HepG2 (cell line): ENCODE measurements at regions not wholly inside any gene's neighbourhood (a gene's known extent, or its start where the extent isn't known, plus 50 kb on each side); places are given as distances from the start of the nearest gene placed in this dataset.
A peak's percentile ranks its signal among the peaks of the same experiment; 100 is the strongest.

Experiments used
- ATAC-seq: fragments of 200-7000 bp; cut with Tn5 transposase; 3 replicates; pipeline ENCODE4 v1.9.1; 2020; ENCODE audit warnings: mild to moderate bottlenecking, moderate library complexity
- BruUV-seq: library from RNA; stranded (reverse); fragments of 400-500 nt; replicated peaks from 2 replicates; lab custom pipeline; 2021; lab: Mats Ljungman, UMichigan
- CTCF ChIA-PET: fragments of 300-600 bp; formaldehyde crosslinking; extraction: SDS; loops from one replicate; lab custom pipeline; 2021; ENCODE audit warnings: low total read pairs, inconsistent platforms, low intra/inter-chr PET ratio; lab: Yijun Ruan, JAX
- POLR2A ChIA-PET: fragments of 350-600 bp; sonication (Branson Sonifier 250); formaldehyde crosslinking; loops from one replicate; lab custom pipeline; 2020; ENCODE audit warnings: antibody characterized with exemption, inconsistent platforms; lab: Yijun Ruan, JAX
- DNase-seq: peaks from one replicate; pipeline ENCODE4 v3.0.0-alpha.2; 2015; ENCODE audit warnings: low spot score
- FAIRE-seq: peaks from 3 replicates; lab custom pipeline; 2011; peaks lifted over from hg19 to GRCh38; lab: Jason Lieb, UNC
- H2AFZ ChIP-seq: one replicate; pipeline ENCODE4 v1.6.1; 2011; ENCODE audit warnings: low read length, inconsistent platforms
- H3K27ac ChIP-seq: fragments of 300-600 bp; 3 replicates; pipeline ENCODE4 v1.8.0; 2011; ENCODE audit warnings: mixed run types, mild to moderate bottlenecking, mixed read lengths, low read length, inconsistent platforms; ENCODE audit not compliant: insufficient read depth; ENCODE audit errors: extremely low read length
- H3K27me3 ChIP-seq, 2 experiments: fragments of 200-600 bp in 1 of 2; 2 replicates in 1 of 2; 3 replicates in 1 of 2; pipeline versions ENCODE4 v1.6.0 to v1.8.0; 2011; ENCODE audit warnings: low read length in 2 of 2, mild to moderate bottlenecking in 2 of 2, moderate library complexity in 2 of 2, inconsistent platforms in 1 of 2; ENCODE audit not compliant: insufficient read depth in 2 of 2, control insufficient read depth in 1 of 2
- H3K36me3 ChIP-seq, 2 experiments: fragments of 200-600 bp in 1 of 2; replicated peaks in 1 of 2; 2 replicates in 1 of 2; 3 replicates in 1 of 2; pipeline versions ENCODE4 v1.5.1 to v1.8.0; 2011; ENCODE audit warnings: low read length in 2 of 2, inconsistent platforms in 1 of 2; ENCODE audit not compliant: insufficient read depth in 2 of 2, control insufficient read depth in 1 of 2
- H3K4me1 ChIP-seq: 2 replicates; pipeline ENCODE4 v1.5.1; 2012; ENCODE audit warnings: low read length, inconsistent platforms; ENCODE audit not compliant: insufficient read depth
- H3K4me2 ChIP-seq: 2 replicates; pipeline ENCODE4 v1.6.0; 2011; ENCODE audit warnings: low read depth, low read length, inconsistent platforms
- H3K4me3 ChIP-seq, 3 experiments: fragments of 200-600 bp in 1 of 3; sonication (generic), shearing (Covaris generic) in 1 of 3; replicated peaks in 1 of 3; 2 replicates each; pipeline ENCODE4 v1.5.1; 2011 to 2016; ENCODE audit warnings: low read length in 3 of 3, inconsistent platforms in 2 of 3, low read depth in 2 of 3, mild to moderate bottlenecking in 2 of 3, control low read depth in 1 of 3, mixed read lengths in 1 of 3; ENCODE audit not compliant: insufficient read depth in 1 of 3
- H3K79me2 ChIP-seq: one replicate; pipeline ENCODE4 v1.6.1; 2011; ENCODE audit warnings: low read length, inconsistent platforms; ENCODE audit not compliant: insufficient read depth
- H3K9ac ChIP-seq: 2 replicates; pipeline ENCODE4 v1.6.0; 2011; ENCODE audit warnings: mild to moderate bottlenecking, low read depth, low read length, inconsistent platforms; ENCODE audit not compliant: insufficient read depth
- H3K9me3 ChIP-seq: 2 replicates; pipeline ENCODE4 v1.5.1; 2012; ENCODE audit warnings: mild to moderate bottlenecking, low read length
- H4K20me1 ChIP-seq: 2 replicates; pipeline ENCODE4 v1.6.0; 2011; ENCODE audit warnings: inconsistent platforms, mild to moderate bottlenecking, low read length, moderate library complexity; ENCODE audit not compliant: insufficient read depth
- AHR ChIP-seq: IDR thresholded peaks from 2 replicates; pipeline ENCODE4 v1.6.1; 2018; ENCODE audit warnings: missing genetic modification reagents, missing compliant biosample characterization
- EP300 ChIP-seq, 3 experiments: sonication (generic) in 1 of 3; formaldehyde crosslinking in 1 of 3; IDR thresholded peaks; 2 replicates each; pipeline versions ENCODE4 v1.5.1 to v1.6.1; 2011 to 2020; ENCODE audit warnings: low read depth in 2 of 3, low read length in 2 of 3, borderline replicate concordance in 1 of 3, improper control_type of control experiment in 1 of 3, mild to moderate bottlenecking in 1 of 3, missing genetic modification reagents in 1 of 3, moderate library complexity in 1 of 3
- SRY ChIP-seq: sonication (generic); formaldehyde crosslinking; IDR thresholded peaks from 2 replicates; pipeline ENCODE4 v1.8.0; 2022; ENCODE audit warnings: mild to moderate bottlenecking, missing genetic modification reagents
- ZBTB8A ChIP-seq: sonication (generic); formaldehyde crosslinking; IDR thresholded peaks from 2 replicates; pipeline ENCODE4 v1.4.0; 2020; ENCODE audit warnings: mild to moderate bottlenecking, low read depth, missing genetic modification reagents, borderline replicate concordance
- WGBS: methylation state at CpG from one replicate; pipeline ENCODE4 v1.1.6; 2017; ENCODE audit warnings: low lambda C conversion rate; 5-methylcytosine and 5-hydroxymethylcytosine counted together
- in situ Hi-C: cut with HindIII; loops from 2 replicates; pipeline ENCODE4 v1.10.0; 2017; ENCODE audit warnings: low pct_unique_long_range_greater_than_20kb; ENCODE audit not compliant: extremely low pct_ligation_motif_present
- intact Hi-C: fragments of 100-400 bp; cut with micrococcal nuclease; formaldehyde crosslinking; loops from one replicate; pipeline ENCODE4 v1.10.0; 2022; ENCODE audit not compliant: unreplicated experiment
- TF ChIP-seq, protein P1 (sequence below): sonication (generic); formaldehyde crosslinking; IDR thresholded peaks from 2 replicates; pipeline ENCODE4 v1.5.0; 2020; ENCODE audit warnings: mild to moderate bottlenecking, missing genetic modification reagents, moderate library complexity

DNA sequence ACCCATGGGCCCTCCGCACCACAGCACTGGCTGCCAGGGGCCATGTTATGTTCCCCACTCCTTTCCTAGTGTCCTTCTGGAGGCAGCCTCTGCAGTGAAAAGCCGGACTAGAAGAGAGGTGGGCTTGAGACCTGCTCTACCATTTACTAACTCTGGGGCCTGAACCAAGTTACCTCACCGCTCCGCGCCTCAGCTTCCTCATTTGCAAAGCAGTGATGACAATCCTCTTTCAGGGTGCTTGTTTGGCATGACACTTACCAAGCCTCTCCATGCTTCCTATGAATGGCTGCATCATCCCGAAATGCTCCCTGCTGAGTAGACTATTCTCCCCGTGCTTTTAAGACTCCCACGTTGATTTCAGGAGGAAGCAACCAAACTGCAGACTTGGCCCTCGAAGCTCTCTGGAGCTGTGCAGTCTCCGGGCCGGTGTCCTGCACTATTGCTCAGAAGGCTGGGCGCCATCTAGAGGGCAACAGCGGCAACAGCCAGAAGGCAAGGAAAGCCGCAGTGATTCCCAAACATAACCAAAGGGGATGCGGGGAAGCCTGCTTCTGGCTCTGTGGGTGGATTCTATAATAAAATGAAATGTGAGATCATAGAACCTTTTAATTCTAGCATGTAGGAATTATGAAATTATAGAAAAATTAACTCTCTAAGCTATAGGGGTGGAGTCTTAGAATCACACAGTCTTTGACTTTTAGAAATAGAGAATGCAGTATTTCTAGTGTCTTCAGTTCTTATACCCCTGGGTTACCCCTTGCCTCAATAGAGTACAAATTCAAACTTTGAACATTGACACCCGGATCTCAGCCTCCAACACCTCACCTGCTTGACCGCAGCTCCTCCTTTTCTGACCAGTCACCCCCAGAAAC lies 599.8 kb upstream of the BRINP1 start (continued):
- TF ChIP-seq, protein P1, sequence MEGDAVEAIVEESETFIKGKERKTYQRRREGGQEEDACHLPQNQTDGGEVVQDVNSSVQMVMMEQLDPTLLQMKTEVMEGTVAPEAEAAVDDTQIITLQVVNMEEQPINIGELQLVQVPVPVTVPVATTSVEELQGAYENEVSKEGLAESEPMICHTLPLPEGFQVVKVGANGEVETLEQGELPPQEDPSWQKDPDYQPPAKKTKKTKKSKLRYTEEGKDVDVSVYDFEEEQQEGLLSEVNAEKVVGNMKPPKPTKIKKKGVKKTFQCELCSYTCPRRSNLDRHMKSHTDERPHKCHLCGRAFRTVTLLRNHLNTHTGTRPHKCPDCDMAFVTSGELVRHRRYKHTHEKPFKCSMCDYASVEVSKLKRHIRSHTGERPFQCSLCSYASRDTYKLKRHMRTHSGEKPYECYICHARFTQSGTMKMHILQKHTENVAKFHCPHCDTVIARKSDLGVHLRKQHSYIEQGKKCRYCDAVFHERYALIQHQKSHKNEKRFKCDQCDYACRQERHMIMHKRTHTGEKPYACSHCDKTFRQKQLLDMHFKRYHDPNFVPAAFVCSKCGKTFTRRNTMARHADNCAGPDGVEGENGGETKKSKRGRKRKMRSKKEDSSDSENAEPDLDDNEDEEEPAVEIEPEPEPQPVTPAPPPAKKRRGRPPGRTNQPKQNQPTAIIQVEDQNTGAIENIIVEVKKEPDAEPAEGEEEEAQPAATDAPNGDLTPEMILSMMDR (CRISPR knock-in tag) = peak; percentile 87

DNA sequence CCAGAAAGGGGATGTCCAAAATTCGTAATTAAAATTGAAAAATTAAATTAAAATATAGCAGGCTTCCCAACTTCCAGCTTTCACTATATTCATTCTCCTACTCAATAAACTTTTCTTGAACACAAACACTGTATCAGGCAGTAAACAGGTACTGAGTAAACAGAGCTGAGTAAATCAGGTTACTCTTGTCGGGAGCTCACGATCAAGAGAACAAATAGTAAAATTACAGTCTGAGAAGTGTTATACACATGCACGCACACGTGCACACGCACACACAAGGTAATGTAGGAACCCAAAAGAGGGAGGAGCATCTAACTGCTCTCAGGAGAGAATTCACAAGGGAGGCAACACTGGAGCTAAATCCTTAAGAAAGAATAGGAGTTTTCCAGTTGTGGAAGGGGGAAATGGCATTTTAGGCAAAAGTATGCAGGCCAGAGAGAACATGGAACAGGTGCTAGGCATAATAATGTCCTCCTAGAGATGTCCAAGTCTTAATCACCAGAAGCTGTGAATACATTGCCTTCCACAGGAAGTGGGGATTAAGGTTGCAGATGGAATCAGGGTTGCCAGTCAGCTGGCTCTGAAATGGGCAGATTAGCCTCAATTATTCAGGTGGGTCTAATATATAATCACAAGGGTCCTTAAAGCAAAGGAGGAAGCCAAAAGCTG lies 598.8 kb upstream of the BRINP1 start:
- Histone ChIP-seq H3K79me2 (no peaks in the 10 kb centered on the region), H3K4me1 (peaks cover 2% of the 10 kb centered on the region), H3K27ac (no peak overlapping the region), H3K27me3 (no peaks in the 10 kb centered on the region), H3K36me3 (no peaks in the 10 kb centered on the region), H3K9me3 (no peaks in the 10 kb centered on the region), H2AFZ (no peak overlapping the region), H3K4me3 (no peak overlapping the region), H4K20me1 (no peaks in the 10 kb centered on the region), H3K4me2 (no peak overlapping the region), H3K9ac (no peak overlapping the region)
- 2% methylated on average over 6 of the region's 6 CpGs for WGBS
- ATAC-seq (no peak), FAIRE-seq (no peak), DNase-seq (no peak)
- TF ChIP-seq ZBTB8A (CRISPR knock-in tag) (no peak), AHR (CRISPR knock-in tag) (no peak), SRY (CRISPR knock-in tag) (no peak), EP300 (IDR thresholded peaks at IDR 0.05; ENCODE audit: low read depth in 2 of 2, low read length in 2 of 2) (no peak), EP300 (CRISPR knock-in tag; IDR thresholded peaks at IDR 0.05; ENCODE audit: borderline replicate concordance) (no peak)
- CTCF ChIA-PET = no interaction called here
- no TSS peak for BruUV-seq
- intact Hi-C loops = no loop called here
- POLR2A ChIA-PET = no interaction called here
- in situ Hi-C loops = loop anchor here (10.0 kb wide), 1 partner anchor 387 kb away; no protein-coding TSS in a partner anchor
